SK-N-SH (cell line): ENCODE measurements at regions not wholly inside any gene's neighbourhood (a gene's known extent, or its start where the extent isn't known, plus 50 kb on each side); places are given as distances from the start of the nearest gene placed in this dataset.

Source experiments
- CTCF ChIA-PET: fragments of 300-600, 350-600 bp; formaldehyde crosslinking; extraction: SDS; loops from one replicate; lab custom pipeline; 2021; lab: Yijun Ruan, JAX
- POLR2A ChIA-PET: fragments of 350-600 bp; sonication (Branson Sonifier 250); formaldehyde crosslinking; extraction: SDS; loops from one replicate; lab custom pipeline; 2020; ENCODE audit warnings: antibody characterized with exemption, inconsistent platforms; lab: Yijun Ruan, JAX
- DNase-seq: peaks from one replicate; pipeline ENCODE4 v3.0.0; 2012
- H2AFZ ChIP-seq: fragments of 200-600 bp; sonication (generic); 2 replicates; pipeline ENCODE4 v1.8.1; 2016; ENCODE audit warnings: antibody characterized with exemption, mild to moderate bottlenecking, low read depth
- H3F3A ChIP-seq: fragments of 200-600 bp; sonication (generic); replicated peaks from 2 replicates; pipeline ENCODE3; 2016; ENCODE audit warnings: antibody characterized with exemption, mild to moderate bottlenecking; ENCODE audit not compliant: insufficient read depth
- H3K27ac ChIP-seq, 2 experiments: fragments of 200-500 bp in 1 of 2; fragments of 200-600 bp in 1 of 2; sonication (Bioruptor generic) in 1 of 2; sonication (generic), shearing (Covaris generic) in 1 of 2; 2 replicates each; pipeline versions ENCODE4 v1.5.1 to v1.6.1; 2014 to 2016; ENCODE audit warnings: low read depth in 2 of 2, inconsistent platforms in 1 of 2, low read length in 1 of 2, mild to moderate bottlenecking in 1 of 2, mixed read lengths in 1 of 2
- H3K27me3 ChIP-seq: fragments of 200-600 bp; sonication (generic), shearing (Covaris generic); 2 replicates; pipeline ENCODE4 v1.6.1; 2016; ENCODE audit warnings: mixed run types; ENCODE audit not compliant: insufficient read depth
- H3K36me3 ChIP-seq, 2 experiments: fragments of 200-500 bp in 1 of 2; fragments of 200-600 bp in 1 of 2; sonication (Bioruptor generic) in 1 of 2; sonication (generic) in 1 of 2; replicated peaks in 1 of 2; 2 replicates each; pipeline versions ENCODE3 to v1.5.1; 2014 to 2016; ENCODE audit warnings: low read length in 1 of 2, mild to moderate bottlenecking in 1 of 2; ENCODE audit not compliant: insufficient read depth in 2 of 2, control insufficient read depth in 1 of 2
- H3K4me1 ChIP-seq, 2 experiments: fragments of 200-500 bp in 1 of 2; fragments of 200-600 bp in 1 of 2; sonication (Bioruptor generic) in 1 of 2; sonication (generic), shearing (Covaris generic) in 1 of 2; 2 replicates each; pipeline versions ENCODE4 v1.5.1 to v1.6.1; 2014 to 2016; ENCODE audit warnings: low read depth in 1 of 2, low read length in 1 of 2, mixed run types in 1 of 2; ENCODE audit not compliant: insufficient read depth in 2 of 2, control insufficient read depth in 1 of 2
- H3K4me2 ChIP-seq: fragments of 200-600 bp; sonication (generic), shearing (Covaris generic); 2 replicates; pipeline ENCODE4 v1.6.1; 2017; ENCODE audit warnings: mixed run types
- H3K4me3 ChIP-seq, 2 experiments: fragments of 200-500 bp in 1 of 2; fragments of 200-600 bp in 1 of 2; sonication (Bioruptor generic) in 1 of 2; sonication (generic), shearing (Covaris generic) in 1 of 2; 2 replicates each; pipeline versions ENCODE4 v1.5.1 to v1.8.1; 2014 to 2016; ENCODE audit warnings: low read depth in 2 of 2, inconsistent platforms in 1 of 2, low read length in 1 of 2, mild to moderate bottlenecking in 1 of 2, mixed read lengths in 1 of 2, moderate library complexity in 1 of 2
- H3K79me2 ChIP-seq: fragments of 200-600 bp; sonication (generic); 2 replicates; pipeline ENCODE4 v1.8.1; 2017; ENCODE audit warnings: mild to moderate bottlenecking; ENCODE audit not compliant: insufficient read depth
- H3K9ac ChIP-seq: fragments of 200-600 bp; sonication (generic); 2 replicates; pipeline ENCODE4 v1.6.1; 2017; ENCODE audit warnings: mixed run types
- H3K9me2 ChIP-seq: fragments of 200-600 bp; sonication (generic); 2 replicates; pipeline ENCODE4 v1.6.1; 2017; ENCODE audit warnings: mixed run types
- H3K9me3 ChIP-seq: fragments of 200-600 bp; sonication (generic); 2 replicates; pipeline ENCODE4 v1.6.1; 2017; ENCODE audit warnings: mixed run types, mild to moderate bottlenecking, moderate library complexity
- H4K20me1 ChIP-seq: fragments of 200-600 bp; sonication (generic); 2 replicates; pipeline ENCODE4 v1.6.1; 2017; ENCODE audit warnings: mild to moderate bottlenecking, mixed run types; ENCODE audit not compliant: insufficient read depth
- CHD2 ChIP-seq: fragments of 150-350 bp; IDR thresholded peaks from 2 replicates; pipeline ENCODE4 v1.6.1; 2018; ENCODE audit warnings: low read length; ENCODE audit not compliant: partially characterized antibody
- GABPA ChIP-seq: IDR thresholded peaks from 2 replicates; pipeline ENCODE4 v1.4.0; 2012; ENCODE audit warnings: low read depth, mild to moderate bottlenecking
- PBX3 ChIP-seq: IDR thresholded peaks from 2 replicates; pipeline ENCODE4; 2012
- POLR2AphosphoS5 ChIP-seq: IDR thresholded peaks from 2 replicates; pipeline ENCODE4 v1.6.1; 2012; ENCODE audit warnings: low read depth, low read length
- RAD21 ChIP-seq: IDR thresholded peaks from 2 replicates; pipeline ENCODE4 v1.6.1; 2012; ENCODE audit warnings: mild to moderate bottlenecking, low read length
- RCOR1 ChIP-seq: fragments of 150-350 bp; IDR thresholded peaks from 2 replicates; pipeline ENCODE4 v1.6.1; 2017; ENCODE audit warnings: antibody characterized with exemption, low read length
- RXRA ChIP-seq: IDR thresholded peaks from 2 replicates; pipeline ENCODE4 v1.4.0; 2012; ENCODE audit warnings: low read depth, mild to moderate bottlenecking, borderline replicate concordance
- SIN3A ChIP-seq: IDR thresholded peaks from 2 replicates; pipeline ENCODE4 v1.6.1; 2012; ENCODE audit warnings: low read depth, mild to moderate bottlenecking, low read length, moderate library complexity, borderline replicate concordance
- USF1 ChIP-seq: IDR thresholded peaks from 2 replicates; pipeline ENCODE4 v1.4.0; 2012; ENCODE audit warnings: low read depth, borderline replicate concordance
- WGBS: methylation state at CpG from one replicate; pipeline ENCODE4 v1.1.6; 2017; ENCODE audit warnings: low lambda C conversion rate; 5-methylcytosine and 5-hydroxymethylcytosine counted together
- TF ChIP-seq, protein P1 (sequence below): fragments of 200-600 bp; sonication (generic); IDR thresholded peaks from 2 replicates; pipeline ENCODE4 v1.6.1; 2017; ENCODE audit warnings: antibody characterized with exemption, mild to moderate bottlenecking, moderate library complexity
- TF ChIP-seq, protein P2 (sequence below): IDR thresholded peaks from 2 replicates; pipeline ENCODE4 v1.4.0; 2012; ENCODE audit warnings: low read depth

GRCh38 chr22:34344702-34345101 is 424.4 kb upstream of the LARGE1 start:
- 0% methylated on average over 1 of the region's 1 CpG for WGBS
- no peak overlapping the region for H2AFZ ChIP-seq
- H3K4me2 ChIP-seq = no peak overlapping the region
- H3K4me3 ChIP-seq = no peak overlapping the region
- no peak overlapping the region for H3K27ac ChIP-seq
- H3K9ac ChIP-seq = no peak overlapping the region
- POLR2A ChIA-PET = no interaction called here
- H3K9me2 ChIP-seq = no peaks in the 10 kb centered on the region
- H3K9me3 ChIP-seq = no peaks in the 10 kb centered on the region
- no peaks in the 10 kb centered on the region for H3K79me2 ChIP-seq
- no peaks in the 10 kb centered on the region for H3K4me1 ChIP-seq
- no peak for TF ChIP-seq POLR2AphosphoS5
- CTCF ChIA-PET = no interaction called here
- DNase-seq = no peak
- H3K27me3 ChIP-seq = no peaks in the 10 kb centered on the region
- H3F3A ChIP-seq = no peaks in the 10 kb centered on the region
- no peaks in the 10 kb centered on the region for H3K36me3 ChIP-seq
- H4K20me1 ChIP-seq = no peaks in the 10 kb centered on the region

GRCh38 chr22:34354071-34354817 is 434.0 kb upstream of the LARGE1 start:
- no peaks in the 10 kb centered on the region for H3K36me3 ChIP-seq
- H3K27ac ChIP-seq = no peak overlapping the region
- TF ChIP-seq PBX3 (no peak), CHD2 (no peak), RCOR1 (no peak), SIN3A (no peak), RXRA (no peak), RAD21 (no peak), GABPA (no peak), USF1 (no peak)
- TF ChIP-seq, protein P1, sequence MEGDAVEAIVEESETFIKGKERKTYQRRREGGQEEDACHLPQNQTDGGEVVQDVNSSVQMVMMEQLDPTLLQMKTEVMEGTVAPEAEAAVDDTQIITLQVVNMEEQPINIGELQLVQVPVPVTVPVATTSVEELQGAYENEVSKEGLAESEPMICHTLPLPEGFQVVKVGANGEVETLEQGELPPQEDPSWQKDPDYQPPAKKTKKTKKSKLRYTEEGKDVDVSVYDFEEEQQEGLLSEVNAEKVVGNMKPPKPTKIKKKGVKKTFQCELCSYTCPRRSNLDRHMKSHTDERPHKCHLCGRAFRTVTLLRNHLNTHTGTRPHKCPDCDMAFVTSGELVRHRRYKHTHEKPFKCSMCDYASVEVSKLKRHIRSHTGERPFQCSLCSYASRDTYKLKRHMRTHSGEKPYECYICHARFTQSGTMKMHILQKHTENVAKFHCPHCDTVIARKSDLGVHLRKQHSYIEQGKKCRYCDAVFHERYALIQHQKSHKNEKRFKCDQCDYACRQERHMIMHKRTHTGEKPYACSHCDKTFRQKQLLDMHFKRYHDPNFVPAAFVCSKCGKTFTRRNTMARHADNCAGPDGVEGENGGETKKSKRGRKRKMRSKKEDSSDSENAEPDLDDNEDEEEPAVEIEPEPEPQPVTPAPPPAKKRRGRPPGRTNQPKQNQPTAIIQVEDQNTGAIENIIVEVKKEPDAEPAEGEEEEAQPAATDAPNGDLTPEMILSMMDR = no peak
- TF ChIP-seq, protein P2, sequence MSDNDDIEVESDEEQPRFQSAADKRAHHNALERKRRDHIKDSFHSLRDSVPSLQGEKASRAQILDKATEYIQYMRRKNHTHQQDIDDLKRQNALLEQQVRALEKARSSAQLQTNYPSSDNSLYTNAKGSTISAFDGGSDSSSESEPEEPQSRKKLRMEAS = no peak
- H2AFZ ChIP-seq = no peak overlapping the region
- WGBS = 17% methylated on average over 12 of the region's 12 CpGs
- CTCF ChIA-PET = no interaction called here
- no peaks in the 10 kb centered on the region for H3K27me3 ChIP-seq
- no peaks in the 10 kb centered on the region for H3K9me3 ChIP-seq
- H4K20me1 ChIP-seq = no peaks in the 10 kb centered on the region
- no peak overlapping the region for H3K4me2 ChIP-seq
- H3F3A ChIP-seq = no peaks in the 10 kb centered on the region
- H3K4me3 ChIP-seq = no peak overlapping the region
- POLR2A ChIA-PET = no interaction called here
- no peaks in the 10 kb centered on the region for H3K79me2 ChIP-seq
- no peaks in the 10 kb centered on the region for H3K4me1 ChIP-seq
- H3K9me2 ChIP-seq = no peaks in the 10 kb centered on the region
- no peak overlapping the region for H3K9ac ChIP-seq
- no peak for DNase-seq
